Suppressor macrophage treated with lipopolysaccharide for 4 hours (primary cell): ENCODE measurements at regions not wholly inside any gene's neighbourhood (a gene's known extent, or its start where the extent isn't known, plus 50 kb on each side); places are given as distances from the start of the nearest gene placed in this dataset.

Source experiments
- DNase-seq: peaks from one replicate; pipeline ENCODE4 v3.0.0-alpha.2; 2020

DNA sequence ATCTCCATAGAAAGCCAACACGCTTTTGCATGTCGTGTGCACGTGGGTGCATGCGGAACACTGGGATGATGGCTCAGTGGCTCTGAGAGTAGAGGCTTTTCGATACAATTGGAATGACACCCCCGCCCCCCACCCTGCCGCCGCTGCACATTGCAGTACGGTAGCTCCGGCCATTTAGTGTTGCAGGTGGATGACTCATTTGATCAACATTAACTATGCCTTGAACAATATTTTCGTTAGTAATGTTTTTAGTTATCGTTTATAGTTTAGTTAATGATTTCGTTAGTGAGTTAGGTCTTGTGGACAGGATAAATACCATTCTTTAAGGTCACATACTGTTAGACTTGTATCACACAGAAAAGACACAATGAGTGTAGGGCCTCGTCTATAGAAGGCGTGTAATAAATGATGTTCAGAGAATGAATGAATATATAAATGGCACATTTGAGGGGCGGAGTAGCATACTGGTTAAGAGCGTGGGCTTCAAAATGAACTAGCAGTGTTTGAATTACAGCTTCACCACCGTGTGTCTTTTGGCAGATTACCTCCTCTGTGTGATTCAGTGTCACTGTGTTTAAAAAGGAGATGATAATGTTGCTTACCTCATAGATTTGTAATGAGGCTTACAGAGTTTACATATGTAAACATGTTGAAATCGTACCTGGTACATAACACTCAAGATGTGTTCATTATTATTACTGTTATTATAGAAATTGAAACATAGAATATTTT is 67.2 kb upstream of the TENM3 start:
- DNase-seq: no peak

DNA sequence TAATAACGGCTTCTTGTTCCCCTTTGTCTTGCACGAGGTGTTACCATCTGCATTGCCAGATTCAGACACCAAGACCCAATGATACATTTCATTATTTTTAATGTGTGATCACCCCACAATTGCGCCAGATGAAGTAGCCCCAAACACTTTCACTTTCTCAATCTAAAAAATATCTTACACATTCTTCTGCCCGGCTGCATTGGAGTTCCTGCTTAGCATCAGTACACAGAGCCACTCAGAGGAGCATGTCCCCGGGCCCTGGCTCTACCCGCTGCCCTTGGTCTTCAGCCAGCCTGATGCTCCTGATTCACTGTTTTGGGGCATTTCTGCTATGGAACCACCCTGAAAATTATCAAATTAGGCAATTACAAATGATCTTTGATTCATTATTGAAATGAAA is 66.0 kb upstream of the TENM3 start:
- DNase-seq: no peak

DNA sequence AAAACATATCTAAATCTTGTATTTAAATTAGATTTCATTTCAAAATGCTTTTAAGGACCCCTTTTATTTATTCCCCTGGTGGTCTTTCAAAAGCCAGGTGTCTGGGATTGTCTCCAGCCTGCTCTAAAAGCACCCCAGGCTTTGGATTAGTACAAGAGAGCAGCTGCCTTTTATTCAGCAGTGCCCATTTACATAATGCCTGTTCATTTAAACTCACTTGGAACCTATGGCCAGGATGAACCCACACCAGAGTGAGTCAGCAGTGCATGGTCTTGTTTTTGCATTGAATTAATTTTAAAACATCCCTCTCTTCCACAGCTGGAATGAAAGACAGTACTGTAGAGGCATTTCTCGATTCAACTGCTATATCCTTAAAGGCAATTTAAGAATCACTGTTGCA is 64.1 kb upstream of the TENM3 start:
- DNase-seq: no peak

DNA sequence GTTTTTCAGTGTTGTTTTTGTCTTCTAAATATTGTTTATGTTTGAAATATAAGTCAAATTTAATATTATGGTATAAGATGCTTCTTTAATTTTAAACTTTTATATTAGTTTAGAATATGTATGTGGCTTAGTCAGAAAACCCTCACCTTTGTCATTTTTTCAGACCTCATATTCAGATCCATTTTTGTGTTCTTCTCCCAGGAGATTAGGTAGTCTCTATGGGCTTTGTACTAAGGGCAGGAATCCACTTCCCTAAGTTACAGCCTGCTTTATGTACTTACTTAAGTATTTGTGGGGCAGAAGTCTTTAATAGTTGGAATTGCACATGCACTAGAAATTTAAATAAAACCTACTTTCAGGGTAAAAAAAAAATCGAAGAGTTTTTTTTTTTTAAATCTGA is 63.5 kb upstream of the TENM3 start:
- DNase-seq: no peak

DNA sequence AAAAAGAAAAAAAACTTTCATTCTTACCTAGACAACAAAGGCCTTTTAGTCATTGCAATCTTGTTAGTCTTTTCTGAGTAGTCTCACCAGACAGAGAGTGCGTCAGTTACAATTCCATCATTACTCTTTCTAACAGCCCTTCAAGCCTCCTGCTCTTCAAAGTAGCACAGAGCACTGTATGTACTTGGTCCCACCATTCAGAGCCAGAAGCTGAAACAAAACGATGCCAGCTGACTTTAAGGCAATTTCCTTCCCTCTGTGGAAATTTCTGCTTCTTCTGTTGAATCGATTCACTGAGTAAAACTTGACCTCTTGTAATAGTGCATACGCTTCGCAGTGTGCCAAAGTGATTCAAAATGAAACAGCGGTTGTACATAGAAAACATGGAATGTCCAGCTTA is 57.7 kb upstream of the TENM3 start:
- no peak for DNase-seq

DNA sequence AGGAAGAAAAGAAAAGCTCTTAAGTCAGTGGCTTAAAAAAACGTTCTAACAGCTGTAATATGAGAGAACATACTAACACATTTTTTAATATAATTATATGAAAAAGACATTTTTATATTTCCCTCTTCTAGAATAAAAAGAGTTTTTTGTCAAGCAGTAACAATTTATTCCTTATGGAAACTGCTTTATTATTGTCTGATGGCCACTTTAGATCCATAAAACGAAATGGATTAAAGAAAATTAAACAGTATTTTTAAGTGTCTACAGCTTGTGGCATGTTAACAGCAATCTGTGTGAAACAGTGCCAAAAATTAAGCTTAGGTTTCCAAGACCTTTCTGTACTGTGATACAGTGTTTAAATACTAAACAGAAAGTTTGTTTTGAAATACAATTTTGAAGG is 55.5 kb upstream of the TENM3 start:
- no peak for DNase-seq

DNA sequence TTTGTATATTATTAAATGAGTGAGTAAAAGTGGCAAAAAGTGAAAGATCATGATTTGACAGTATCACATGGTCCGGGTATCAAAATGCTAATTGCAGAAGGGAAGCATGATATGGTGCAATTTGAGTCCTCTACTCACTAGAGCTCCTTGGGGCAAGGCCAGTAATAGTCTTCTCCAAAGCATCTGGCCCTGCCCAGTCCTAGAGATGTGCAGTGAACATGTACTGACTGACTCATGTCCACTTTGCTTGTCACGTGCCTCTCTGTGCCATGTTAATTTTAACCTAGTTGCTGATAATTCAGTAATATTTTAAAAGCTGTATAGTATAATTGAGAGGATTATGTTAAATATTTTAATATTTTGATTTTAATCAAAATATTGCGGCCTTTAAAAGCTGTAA is 54.6 kb upstream of the TENM3 start:
- DNase-seq: no peak

DNA sequence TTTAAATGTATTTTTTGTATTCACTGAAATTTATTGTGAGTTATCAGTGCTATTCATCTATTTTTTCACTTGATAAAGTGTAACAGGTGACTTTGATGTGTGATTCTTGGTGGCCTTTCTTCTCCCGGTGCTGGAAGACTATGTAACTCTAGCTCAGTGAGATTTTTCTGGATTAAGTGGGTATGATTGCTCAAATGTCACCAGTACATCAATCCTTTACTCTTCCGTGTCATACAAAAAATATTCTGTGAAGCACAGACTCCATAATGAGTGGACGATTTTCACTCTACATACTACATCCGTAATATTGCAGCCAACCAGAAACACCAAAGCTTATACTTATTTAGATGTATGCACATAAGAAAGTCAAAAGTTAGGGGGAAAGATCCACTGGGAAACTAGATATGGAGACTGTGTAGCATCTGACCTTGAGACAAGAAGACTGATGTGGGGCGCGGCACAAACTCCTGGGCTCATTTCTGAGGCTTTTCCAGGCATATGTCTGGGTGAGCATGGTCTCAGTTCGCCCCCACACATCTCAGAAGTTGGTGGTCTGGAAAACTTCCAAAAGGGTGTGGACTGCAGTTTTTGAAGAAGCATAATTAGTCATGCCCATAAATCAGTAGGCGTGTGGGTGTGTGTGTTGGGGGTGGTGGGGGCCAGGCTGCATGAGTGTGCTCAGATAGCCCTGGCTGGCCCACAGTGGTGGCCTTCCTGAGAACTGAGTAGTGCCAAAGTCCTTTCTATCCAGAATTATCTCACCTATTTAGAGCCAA is 53.9 kb upstream of the TENM3 start:
- DNase-seq: no peak

DNA sequence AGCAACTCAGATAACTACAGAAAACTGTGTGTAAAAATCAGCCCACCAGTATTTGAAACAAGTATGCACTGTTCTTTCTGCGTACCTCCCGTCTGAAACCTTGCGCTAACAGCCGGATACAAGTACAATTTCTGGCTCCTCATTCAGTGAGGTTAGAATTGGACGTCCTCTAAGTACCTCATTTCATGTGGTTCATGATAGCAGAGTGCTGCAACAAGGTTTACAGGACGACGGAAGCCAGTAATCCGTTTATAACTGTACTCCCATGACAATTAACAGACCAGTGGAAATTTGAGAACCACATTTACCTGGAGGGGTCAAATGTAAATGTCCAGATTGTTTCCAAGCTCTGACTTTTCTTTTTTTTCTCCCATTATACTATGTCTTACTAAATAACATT is 52.9 kb upstream of the TENM3 start:
- no peak for DNase-seq

DNA sequence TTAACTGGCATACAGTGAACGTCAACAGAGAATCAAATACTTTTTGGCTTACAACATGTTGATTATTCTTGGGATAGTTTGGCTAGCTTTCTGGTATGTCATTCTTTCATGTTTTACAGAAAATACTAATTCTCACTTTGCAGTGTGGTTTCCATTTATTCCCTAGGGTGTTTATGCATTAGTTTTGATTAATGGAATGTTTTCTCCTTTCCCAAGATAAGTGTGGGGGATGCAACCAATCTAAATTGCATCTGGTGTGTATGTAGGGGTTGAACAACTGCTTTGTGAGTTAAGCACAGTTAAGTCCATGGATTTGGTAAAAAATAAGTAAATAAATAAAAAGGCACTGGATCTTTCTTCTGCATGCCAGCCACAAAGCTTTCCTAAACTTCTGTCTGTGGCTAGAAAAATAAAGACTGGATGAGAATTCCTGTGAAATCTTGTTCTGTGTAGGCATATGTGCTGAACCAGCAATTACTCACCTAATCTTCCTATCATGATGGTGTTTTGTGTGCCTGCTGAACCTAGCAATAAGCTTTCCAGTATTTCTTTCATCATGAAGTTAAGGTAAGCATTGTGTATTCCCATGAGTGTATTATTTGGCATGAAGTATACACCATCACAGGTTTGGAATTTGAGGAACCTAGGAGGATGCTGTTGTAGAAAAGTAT is 50.6 kb upstream of the TENM3 start:
- no peak for DNase-seq

DNA sequence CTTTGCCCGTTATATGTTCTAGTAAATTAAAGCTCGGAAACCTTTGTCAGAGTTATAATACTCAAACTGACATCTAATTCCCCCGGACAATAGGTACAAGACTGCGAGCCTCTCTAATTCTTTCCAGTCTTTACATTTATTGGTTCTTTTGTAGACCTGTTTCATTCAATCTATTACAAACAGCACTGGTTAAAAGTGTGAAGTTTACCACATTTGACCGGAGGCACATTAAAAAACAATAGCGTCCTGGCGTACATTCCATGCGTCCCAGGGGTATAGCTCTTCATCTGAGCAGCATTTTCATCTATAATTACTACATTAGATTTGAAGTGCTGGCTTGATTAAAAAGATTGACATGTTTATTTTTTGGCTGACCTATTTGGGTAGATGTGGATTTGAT is 49.9 kb upstream of the TENM3 start:
- DNase-seq: no peak
